GM12878 (cell line): ENCODE measurements at regions not wholly inside any gene's neighbourhood (a gene's known extent, or its start where the extent isn't known, plus 50 kb on each side); places are given as distances from the start of the nearest gene placed in this dataset.

Experiments used
- ATAC-seq: fragments of 200-7000 bp; cut with Tn5 transposase; 3 replicates; pipeline ENCODE4 v1.9.1; 2020; ENCODE audit warnings: mild to moderate bottlenecking, moderate library complexity
- BruUV-seq: library from RNA; stranded (reverse); fragments of 400-500 nt; replicated peaks from 2 replicates; lab custom pipeline; 2021; lab: Mats Ljungman, UMichigan
- CTCF ChIA-PET: fragments of 300-600 bp; sonication (Branson Sonifier 250); formaldehyde crosslinking; extraction: SDS; loops from one replicate; lab custom pipeline; 2021; ENCODE audit warnings: inconsistent platforms; lab: Yijun Ruan, JAX
- POLR2A ChIA-PET: fragments of 350-600 bp; formaldehyde crosslinking; extraction: SDS; loops from one replicate; lab custom pipeline; 2021; ENCODE audit warnings: inconsistent platforms; lab: Charles Lee
- RAD21 ChIA-PET: fragments of 300-600 bp; sonication (Branson Sonifier 250); formaldehyde crosslinking; loops from one replicate; lab custom pipeline; 2023; ENCODE audit warnings: antibody characterized with exemption; ENCODE audit not compliant: unreplicated experiment; lab: Charles Lee
- SMC1A ChIA-PET: fragments of 300-600 bp; sonication (Branson Sonifier 250); formaldehyde crosslinking; loops from one replicate; lab custom pipeline; 2023; ENCODE audit not compliant: unreplicated experiment, uncharacterized antibody; lab: Charles Lee
- DNase-seq: peaks from one replicate; pipeline ENCODE4 v3.0.0-alpha.2; 2011; ENCODE audit warnings: low read depth, low spot score
- FAIRE-seq: peaks from 3 replicates; lab custom pipeline; 2011; peaks lifted over from hg19 to GRCh38; lab: Jason Lieb, UNC
- H2AFZ ChIP-seq: 2 replicates; pipeline ENCODE4 v1.6.0; 2011; ENCODE audit warnings: low read depth, low read length, control low read depth; ENCODE audit not compliant: control insufficient read depth
- H3K27ac ChIP-seq: 2 replicates; pipeline ENCODE4 v1.5.1; 2011; ENCODE audit warnings: control low read depth; ENCODE audit not compliant: control insufficient read depth, insufficient read depth
- H3K27me3 ChIP-seq, 2 experiments: replicated peaks in 1 of 2; 2 replicates each; pipeline versions ENCODE4 v1.6.0 to v1.6.1; 2011; ENCODE audit warnings: low read length in 1 of 2; ENCODE audit not compliant: control insufficient read depth in 2 of 2, insufficient read depth in 2 of 2
- H3K36me3 ChIP-seq, 2 experiments: 2 replicates each; pipeline ENCODE4 v1.5.1; 2011; ENCODE audit warnings: low read length in 1 of 2; ENCODE audit not compliant: control insufficient read depth in 2 of 2, insufficient read depth in 2 of 2
- H3K4me1 ChIP-seq: 2 replicates; pipeline ENCODE4 v1.6.1; 2011; ENCODE audit warnings: mild to moderate bottlenecking, low read length, moderate library complexity, mixed read lengths; ENCODE audit not compliant: control insufficient read depth, insufficient read depth
- H3K4me2 ChIP-seq: 2 replicates; pipeline ENCODE4 v1.6.0; 2011; ENCODE audit warnings: control low read depth; ENCODE audit not compliant: control insufficient read depth, insufficient read depth
- H3K4me3 ChIP-seq: fragments of 200-600 bp; sonication (generic); 2 replicates; pipeline ENCODE4 v1.5.1; 2016
- H3K79me2 ChIP-seq: 2 replicates; pipeline ENCODE4 v1.6.0; 2011; ENCODE audit warnings: low read length; ENCODE audit not compliant: control insufficient read depth, insufficient read depth
- H3K9ac ChIP-seq: 2 replicates; pipeline ENCODE4 v1.8.0; 2011; ENCODE audit warnings: low read length, control low read depth, mixed read lengths; ENCODE audit not compliant: control insufficient read depth, insufficient read depth
- H3K9me3 ChIP-seq: replicated peaks from 3 replicates; pipeline ENCODE4 v1.5.1; 2011; ENCODE audit warnings: mild to moderate bottlenecking, low read length; ENCODE audit not compliant: control insufficient read depth, insufficient read depth
- H4K20me1 ChIP-seq: 2 replicates; pipeline ENCODE4 v1.6.0; 2011; ENCODE audit not compliant: control insufficient read depth, insufficient read depth
- GABPA ChIP-seq: IDR thresholded peaks from 2 replicates; pipeline ENCODE4 v1.6.1; 2014; ENCODE audit warnings: antibody characterized with exemption, low read depth, mild to moderate bottlenecking, inconsistent platforms
- PAX5 ChIP-seq: IDR thresholded peaks from 2 replicates; pipeline ENCODE4 v1.6.1; 2011; ENCODE audit warnings: low read depth, low read length, borderline replicate concordance
- SIN3A ChIP-seq: IDR thresholded peaks from 2 replicates; pipeline ENCODE4 v1.6.1; 2012; ENCODE audit warnings: low read depth, low read length, improper control_type of control experiment
- WGBS: methylation state at CpG from one replicate; pipeline ENCODE4 v1.1.6; 2016; ENCODE audit warnings: low lambda C conversion rate; ENCODE audit not compliant: insufficient replicate concordance, insufficient coverage; ENCODE audit errors: missing lambda C conversion rate; 5-methylcytosine and 5-hydroxymethylcytosine counted together
- in situ Hi-C: fragments of 300-500 bp; cut with MboI; formaldehyde crosslinking; loops from 9 replicates; pipeline ENCODE4 v1.14.3; 2018; ENCODE audit warnings: mixed read lengths
- intact Hi-C: fragments of 100-400 bp; cut with micrococcal nuclease; formaldehyde crosslinking; loops from one replicate; pipeline ENCODE4 v1.14.2; 2022; ENCODE audit not compliant: unreplicated experiment
- TF ChIP-seq, protein P1 (sequence below): IDR thresholded peaks from 2 replicates; pipeline ENCODE4 v1.6.1; 2012; ENCODE audit warnings: low read depth, low read length, improper control_type of control experiment
- TF ChIP-seq, protein P2 (sequence below): IDR thresholded peaks from 2 replicates; pipeline ENCODE4 v1.6.1; 2011; ENCODE audit warnings: low read depth, mild to moderate bottlenecking, low read length, moderate library complexity, borderline replicate concordance; ENCODE audit errors: extremely low read depth
- TF ChIP-seq, protein P3 (sequence below): fragments of 450-650 bp; IDR thresholded peaks from 2 replicates; pipeline ENCODE4 v1.6.1; 2017; ENCODE audit warnings: low read depth, mild to moderate bottlenecking, moderate library complexity
- TF ChIP-seq, protein P4 (sequence below): fragments of 450-650 bp; IDR thresholded peaks from 2 replicates; pipeline ENCODE4 v1.6.1; 2017; ENCODE audit warnings: mild to moderate bottlenecking, moderate library complexity

DNA sequence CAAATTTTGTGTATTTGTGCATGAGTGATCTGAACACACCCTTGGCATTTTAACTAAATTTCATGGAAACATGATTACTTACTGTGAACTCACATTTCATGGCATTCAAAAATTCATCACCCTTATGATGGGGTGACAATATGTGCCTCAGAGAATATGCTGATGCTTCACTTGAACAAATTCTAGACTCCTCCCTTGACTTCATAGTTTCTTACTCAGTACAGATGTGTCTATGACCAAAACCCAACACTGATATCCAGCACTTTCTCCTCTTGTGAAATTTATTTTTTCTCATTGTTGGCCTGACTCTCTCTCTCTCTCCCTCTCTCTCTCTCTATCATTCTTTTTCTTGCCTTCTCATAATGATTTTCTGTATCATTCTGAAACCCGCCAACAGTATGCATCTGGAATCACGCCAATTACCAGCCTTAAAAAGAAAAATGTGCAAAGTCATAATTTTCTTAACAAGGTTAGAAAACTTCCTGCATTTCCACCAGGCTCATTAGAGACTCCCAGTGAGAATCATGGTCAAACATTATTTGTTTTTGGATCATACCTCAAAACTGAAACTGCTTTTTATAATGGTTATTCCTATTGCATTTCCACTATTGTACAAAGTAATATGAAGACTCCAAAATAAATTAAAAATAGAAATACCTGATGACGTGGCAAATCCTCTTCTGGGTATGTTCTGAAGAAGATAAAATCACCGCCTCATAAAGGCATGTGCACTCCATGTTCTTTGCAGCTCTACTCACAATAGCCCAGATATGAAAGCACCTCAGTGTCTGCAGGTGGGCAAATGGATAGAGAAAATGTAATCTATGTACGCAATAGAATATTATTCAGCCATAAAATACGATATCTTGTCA is 722.2 kb downstream of the TMEM121 start:
- SMC1A ChIA-PET, result no interaction called here
- in situ Hi-C loops, result no loop called here
- no TSS peak for BruUV-seq

More for the DNA sequence above, 722.2 kb downstream of the TMEM121 start:
- ATAC-seq (no peak), FAIRE-seq (no peak), DNase-seq (no peak)
- Histone ChIP-seq H3K9me3 (no peaks in the 10 kb centered on the region), H3K4me3 (no peak overlapping the region), H3K4me2 (no peak overlapping the region), H2AFZ (no peak overlapping the region), H3K9ac (no peak overlapping the region), H3K27me3 (no peaks in the 10 kb centered on the region), H3K36me3 (no peaks in the 10 kb centered on the region), H3K4me1 (no peaks in the 10 kb centered on the region), H3K79me2 (no peaks in the 10 kb centered on the region), H3K27ac (no peak overlapping the region), H4K20me1 (no peaks in the 10 kb centered on the region)
- TF ChIP-seq GABPA (no peak), PAX5 (no peak), SIN3A (no peak)
- TF ChIP-seq, protein P1, sequence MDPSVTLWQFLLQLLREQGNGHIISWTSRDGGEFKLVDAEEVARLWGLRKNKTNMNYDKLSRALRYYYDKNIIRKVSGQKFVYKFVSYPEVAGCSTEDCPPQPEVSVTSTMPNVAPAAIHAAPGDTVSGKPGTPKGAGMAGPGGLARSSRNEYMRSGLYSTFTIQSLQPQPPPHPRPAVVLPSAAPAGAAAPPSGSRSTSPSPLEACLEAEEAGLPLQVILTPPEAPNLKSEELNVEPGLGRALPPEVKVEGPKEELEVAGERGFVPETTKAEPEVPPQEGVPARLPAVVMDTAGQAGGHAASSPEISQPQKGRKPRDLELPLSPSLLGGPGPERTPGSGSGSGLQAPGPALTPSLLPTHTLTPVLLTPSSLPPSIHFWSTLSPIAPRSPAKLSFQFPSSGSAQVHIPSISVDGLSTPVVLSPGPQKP, result no peak
- TF ChIP-seq, protein P2, sequence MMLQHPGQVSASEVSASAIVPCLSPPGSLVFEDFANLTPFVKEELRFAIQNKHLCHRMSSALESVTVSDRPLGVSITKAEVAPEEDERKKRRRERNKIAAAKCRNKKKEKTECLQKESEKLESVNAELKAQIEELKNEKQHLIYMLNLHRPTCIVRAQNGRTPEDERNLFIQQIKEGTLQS, result no peak
- TF ChIP-seq, protein P3, sequence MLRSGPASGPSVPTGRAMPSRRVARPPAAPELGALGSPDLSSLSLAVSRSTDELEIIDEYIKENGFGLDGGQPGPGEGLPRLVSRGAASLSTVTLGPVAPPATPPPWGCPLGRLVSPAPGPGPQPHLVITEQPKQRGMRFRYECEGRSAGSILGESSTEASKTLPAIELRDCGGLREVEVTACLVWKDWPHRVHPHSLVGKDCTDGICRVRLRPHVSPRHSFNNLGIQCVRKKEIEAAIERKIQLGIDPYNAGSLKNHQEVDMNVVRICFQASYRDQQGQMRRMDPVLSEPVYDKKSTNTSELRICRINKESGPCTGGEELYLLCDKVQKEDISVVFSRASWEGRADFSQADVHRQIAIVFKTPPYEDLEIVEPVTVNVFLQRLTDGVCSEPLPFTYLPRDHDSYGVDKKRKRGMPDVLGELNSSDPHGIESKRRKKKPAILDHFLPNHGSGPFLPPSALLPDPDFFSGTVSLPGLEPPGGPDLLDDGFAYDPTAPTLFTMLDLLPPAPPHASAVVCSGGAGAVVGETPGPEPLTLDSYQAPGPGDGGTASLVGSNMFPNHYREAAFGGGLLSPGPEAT, result no peak
- TF ChIP-seq, protein P4, sequence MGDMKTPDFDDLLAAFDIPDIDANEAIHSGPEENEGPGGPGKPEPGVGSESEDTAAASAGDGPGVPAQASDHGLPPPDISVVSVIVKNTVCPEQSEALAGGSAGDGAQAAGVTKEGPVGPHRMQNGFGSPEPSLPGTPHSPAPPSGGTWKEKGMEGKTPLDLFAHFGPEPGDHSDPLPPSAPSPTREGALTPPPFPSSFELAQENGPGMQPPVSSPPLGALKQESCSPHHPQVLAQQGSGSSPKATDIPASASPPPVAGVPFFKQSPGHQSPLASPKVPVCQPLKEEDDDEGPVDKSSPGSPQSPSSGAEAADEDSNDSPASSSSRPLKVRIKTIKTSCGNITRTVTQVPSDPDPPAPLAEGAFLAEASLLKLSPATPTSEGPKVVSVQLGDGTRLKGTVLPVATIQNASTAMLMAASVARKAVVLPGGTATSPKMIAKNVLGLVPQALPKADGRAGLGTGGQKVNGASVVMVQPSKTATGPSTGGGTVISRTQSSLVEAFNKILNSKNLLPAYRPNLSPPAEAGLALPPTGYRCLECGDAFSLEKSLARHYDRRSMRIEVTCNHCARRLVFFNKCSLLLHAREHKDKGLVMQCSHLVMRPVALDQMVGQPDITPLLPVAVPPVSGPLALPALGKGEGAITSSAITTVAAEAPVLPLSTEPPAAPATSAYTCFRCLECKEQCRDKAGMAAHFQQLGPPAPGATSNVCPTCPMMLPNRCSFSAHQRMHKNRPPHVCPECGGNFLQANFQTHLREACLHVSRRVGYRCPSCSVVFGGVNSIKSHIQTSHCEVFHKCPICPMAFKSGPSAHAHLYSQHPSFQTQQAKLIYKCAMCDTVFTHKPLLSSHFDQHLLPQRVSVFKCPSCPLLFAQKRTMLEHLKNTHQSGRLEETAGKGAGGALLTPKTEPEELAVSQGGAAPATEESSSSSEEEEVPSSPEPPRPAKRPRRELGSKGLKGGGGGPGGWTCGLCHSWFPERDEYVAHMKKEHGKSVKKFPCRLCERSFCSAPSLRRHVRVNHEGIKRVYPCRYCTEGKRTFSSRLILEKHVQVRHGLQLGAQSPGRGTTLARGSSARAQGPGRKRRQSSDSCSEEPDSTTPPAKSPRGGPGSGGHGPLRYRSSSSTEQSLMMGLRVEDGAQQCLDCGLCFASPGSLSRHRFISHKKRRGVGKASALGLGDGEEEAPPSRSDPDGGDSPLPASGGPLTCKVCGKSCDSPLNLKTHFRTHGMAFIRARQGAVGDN, result no peak
- RAD21 ChIA-PET, result no interaction called here
- POLR2A ChIA-PET, result no interaction called here
- CTCF ChIA-PET, result interaction anchor here (1.0 kb wide), 1 partner anchor 13 kb away, joined by 4 read pairs; no protein-coding TSS in a partner anchor
- intact Hi-C loops, result no loop called here
- WGBS, result 8% methylated on average over 6 of the region's 6 CpGs
